MM.1S (cell line): ENCODE measurements at regions not wholly inside any gene's neighbourhood (a gene's known extent, or its start where the extent isn't known, plus 50 kb on each side); places are given as distances from the start of the nearest gene placed in this dataset.

Experiments used
- DNase-seq: peaks from one replicate; pipeline ENCODE4 v3.0.0-alpha.2; 2015
- H2AFZ ChIP-seq: fragments of 300-600 bp; sonication (generic); 2 replicates; pipeline ENCODE4 v1.6.0; 2016; ENCODE audit warnings: antibody characterized with exemption, low read length
- H3F3A ChIP-seq: fragments of 300-600 bp; sonication (generic); 2 replicates; pipeline ENCODE4 v1.6.1; 2016; ENCODE audit warnings: mild to moderate bottlenecking, antibody characterized with exemption, low read length, moderate library complexity, mixed read lengths; ENCODE audit not compliant: insufficient read depth
- H3K27ac ChIP-seq: fragments of 300-600 bp; sonication (generic); 2 replicates; pipeline ENCODE4 v1.5.1; 2016; ENCODE audit warnings: mild to moderate bottlenecking, low read length
- H3K27me3 ChIP-seq: fragments of 300-600 bp; sonication (generic); replicated peaks from 2 replicates; pipeline ENCODE4 v1.6.0; 2016; ENCODE audit warnings: low read length; ENCODE audit not compliant: insufficient read depth
- H3K36me3 ChIP-seq: fragments of 300-600 bp; sonication (generic); replicated peaks from 2 replicates; pipeline ENCODE4 v1.6.1; 2016; ENCODE audit warnings: mild to moderate bottlenecking, low read length, mixed read lengths; ENCODE audit not compliant: insufficient read depth
- H3K4me1 ChIP-seq: fragments of 300-600 bp; sonication (generic); 2 replicates; pipeline ENCODE4 v1.6.1; 2016; ENCODE audit warnings: low read length, mixed read lengths
- H3K4me2 ChIP-seq: fragments of 300-600 bp; sonication (generic); 2 replicates; pipeline ENCODE4 v1.6.0; 2016; ENCODE audit warnings: low read depth, low read length
- H3K4me3 ChIP-seq: fragments of 300-600 bp; sonication (generic); 2 replicates; pipeline ENCODE4 v1.5.1; 2016; ENCODE audit warnings: low read length, mixed read lengths
- H3K79me2 ChIP-seq: fragments of 300-600 bp; sonication (generic); 2 replicates; pipeline ENCODE4 v1.6.1; 2016; ENCODE audit warnings: mixed run types, low read length, mixed read lengths
- H3K9ac ChIP-seq: fragments of 300-600 bp; sonication (generic); 2 replicates; pipeline ENCODE4 v1.6.1; 2016; ENCODE audit warnings: low read length, mixed read lengths
- H3K9me2 ChIP-seq: fragments of 300-600 bp; sonication (generic); replicated peaks from 2 replicates; pipeline ENCODE4 v1.6.1; 2016; ENCODE audit warnings: mild to moderate bottlenecking, low read length, mixed read lengths; ENCODE audit not compliant: insufficient read depth
- H3K9me3 ChIP-seq: fragments of 300-600 bp; sonication (generic); replicated peaks from 2 replicates; pipeline ENCODE4 v1.6.1; 2016; ENCODE audit warnings: mild to moderate bottlenecking, low read length, mixed read lengths; ENCODE audit not compliant: insufficient read depth
- H4K20me1 ChIP-seq: fragments of 300-600 bp; sonication (generic); 2 replicates; pipeline ENCODE4 v1.6.1; 2016; ENCODE audit warnings: mild to moderate bottlenecking, low read length, moderate library complexity, mixed read lengths; ENCODE audit not compliant: insufficient read depth
- CTCF ChIP-seq: fragments of 300-600 bp; sonication (generic); IDR thresholded peaks from 2 replicates; pipeline ENCODE4 v1.5.1; 2016; ENCODE audit warnings: antibody characterized with exemption, low read length, mixed read lengths
- EZH2 ChIP-seq: fragments of 300-600 bp; sonication (generic); optimal IDR thresholded peaks from 2 replicates; pipeline ENCODE3; 2017; ENCODE audit warnings: low read depth, mild to moderate bottlenecking, antibody characterized with exemption, low read length, mixed read lengths
- EZH2phosphoT487 ChIP-seq: fragments of 300-600 bp; sonication (generic); IDR thresholded peaks from 2 replicates; pipeline ENCODE4 v1.6.1; 2018; ENCODE audit warnings: antibody characterized with exemption, low read length

- H3K79me2 ChIP-seq, result no peaks in the 10 kb centered on the region
- no peak overlapping the region for H3K4me2 ChIP-seq
- H4K20me1 ChIP-seq, result no peaks in the 10 kb centered on the region
- TF ChIP-seq EZH2 (no peak), EZH2phosphoT487 (no peak), CTCF (no peak)
- H3K9ac ChIP-seq, result no peak overlapping the region
- no peaks in the 10 kb centered on the region for H3K27me3 ChIP-seq
- no peak overlapping the region for H3K27ac ChIP-seq
- no peaks in the 10 kb centered on the region for H3K9me3 ChIP-seq
- H3F3A ChIP-seq, result no peaks in the 10 kb centered on the region
- H3K4me1 ChIP-seq, result no peaks in the 10 kb centered on the region
- DNase-seq, result no peak
- H3K36me3 ChIP-seq, result no peaks in the 10 kb centered on the region
- no peak overlapping the region for H2AFZ ChIP-seq
- no peaks in the 10 kb centered on the region for H3K9me2 ChIP-seq
- H3K4me3 ChIP-seq, result no peak overlapping the region
Observed at GRCh38 chr6:15775741-15776140, 112.9 kb upstream of the DTNBP1 start.

- H3K4me3 ChIP-seq, result no peak overlapping the region
Observed at GRCh38 chr6:15775076-15775634, 112.3 kb upstream of the DTNBP1 start.

GRCh38 chr6:15773806-15774410 lies 111.1 kb upstream of the DTNBP1 start:
- H2AFZ ChIP-seq, result no peak overlapping the region
- no peaks in the 10 kb centered on the region for H3K27me3 ChIP-seq
- no peaks in the 10 kb centered on the region for H3K36me3 ChIP-seq
- TF ChIP-seq EZH2 (no peak), EZH2phosphoT487 (no peak), CTCF (no peak)
- H3K4me2 ChIP-seq, result no peak overlapping the region
- no peaks in the 10 kb centered on the region for H4K20me1 ChIP-seq
- no peaks in the 10 kb centered on the region for H3F3A ChIP-seq
- no peaks in the 10 kb centered on the region for H3K9me3 ChIP-seq
- H3K9ac ChIP-seq, result no peak overlapping the region
- DNase-seq, result no peak
- H3K4me3 ChIP-seq, result no peak overlapping the region
- H3K9me2 ChIP-seq, result no peaks in the 10 kb centered on the region
- H3K79me2 ChIP-seq, result no peaks in the 10 kb centered on the region
- no peaks in the 10 kb centered on the region for H3K4me1 ChIP-seq
- no peak overlapping the region for H3K27ac ChIP-seq

More at GRCh38 chr6:15775076-15775634, 112.3 kb upstream of the DTNBP1 start:
- no peaks in the 10 kb centered on the region for H3F3A ChIP-seq
- no peak overlapping the region for H3K4me2 ChIP-seq
- TF ChIP-seq EZH2, result no peak
- TF ChIP-seq EZH2phosphoT487, result no peak
- TF ChIP-seq CTCF, result no peak
- H3K27me3 ChIP-seq, result no peaks in the 10 kb centered on the region
- no peaks in the 10 kb centered on the region for H4K20me1 ChIP-seq
- H2AFZ ChIP-seq, result no peak overlapping the region
- H3K9ac ChIP-seq, result no peak overlapping the region
- H3K27ac ChIP-seq, result no peak overlapping the region
- no peak for DNase-seq
- H3K9me3 ChIP-seq, result no peaks in the 10 kb centered on the region
- H3K9me2 ChIP-seq, result no peaks in the 10 kb centered on the region
- no peaks in the 10 kb centered on the region for H3K36me3 ChIP-seq
- H3K4me1 ChIP-seq, result no peaks in the 10 kb centered on the region
- H3K79me2 ChIP-seq, result no peaks in the 10 kb centered on the region
